Esophagus muscularis mucosa (tissue), 4 donors: ENCODE measurements at regions not wholly inside any gene's neighbourhood (a gene's known extent, or its start where the extent isn't known, plus 50 kb on each side); places are given as distances from the start of the nearest gene placed in this dataset.
"Not testable (repeated sequence)": the region's sequence is repeated elsewhere in the genome, so short reads cannot be mapped to it uniquely, and the experiment has no call there.

Experiments used
- DNase-seq: peaks from one replicate; pipeline ENCODE4 v3.0.0-alpha.2; 2017; ENCODE audit errors: extremely low spot score
- H3K27ac ChIP-seq, 4 donors: fragments of 200-600 bp; sonication (generic); replicated peaks in 1 of 4; 1 replicate in 3 of 4; 2 replicates in 1 of 4; pipeline ENCODE4 v1.5.1; 2016 to 2019; ENCODE audit warnings: mild to moderate bottlenecking in 1 of 4
- H3K27me3 ChIP-seq, 4 donors: fragments of 200-600 bp; sonication (generic); one replicate each; pipeline versions ENCODE4 v1.5.1 to v1.6.0; 2016 to 2019
- H3K36me3 ChIP-seq, 4 donors: fragments of 200-600 bp; sonication (generic); one replicate each; pipeline ENCODE4 v1.5.1; 2016 to 2019
- H3K4me1 ChIP-seq, 4 donors: fragments of 200-600 bp; sonication (generic); one replicate each; pipeline ENCODE4 v1.5.1; 2016 to 2019
- H3K4me3 ChIP-seq, 4 donors: fragments of 200-600 bp; sonication (generic); 1 replicate in 2 of 4; 2 replicates in 2 of 4; pipeline ENCODE4 v1.5.1; 2016 to 2019; ENCODE audit warnings: mild to moderate bottlenecking in 4 of 4, moderate library complexity in 1 of 4
- H3K9me3 ChIP-seq, 4 donors: fragments of 200-600 bp; sonication (generic); 1 replicate in 3 of 4; 2 replicates in 1 of 4; pipeline ENCODE4 v1.5.1; 2016 to 2019
- CTCF ChIP-seq, 3 experiments: fragments of 200-600 bp in 2 of 3; fragments of 450-650 bp in 1 of 3; sonication (generic) in 2 of 3; IDR thresholded peaks; one replicate each; pipeline ENCODE4 v1.5.1; 2017 to 2019; ENCODE audit warnings: antibody characterized with exemption in 3 of 3, mild to moderate bottlenecking in 2 of 3, moderate library complexity in 1 of 3
- EP300 ChIP-seq: sonication (generic); formaldehyde crosslinking; IDR thresholded peaks from one replicate; pipeline ENCODE4 v1.6.1; 2017; ENCODE audit warnings: antibody characterized with exemption
- POLR2A ChIP-seq: fragments of 450-650 bp; IDR thresholded peaks from one replicate; pipeline ENCODE4 v1.6.1; 2017; ENCODE audit warnings: antibody characterized with exemption, moderate library complexity, mild to moderate bottlenecking, low read depth
- POLR2AphosphoS5 ChIP-seq, 2 donors: sonication (generic); formaldehyde crosslinking; IDR thresholded peaks; one replicate each; pipeline ENCODE4 v1.6.1; 2017; ENCODE audit warnings: antibody characterized with exemption in 2 of 2
- WGBS: methylation state at CpG from one replicate; pipeline ENCODE4 v1.1.5; 2018; 5-methylcytosine and 5-hydroxymethylcytosine counted together
- intact Hi-C: fragments of 100-400 bp; cut with DNase I; formaldehyde crosslinking; loops from one replicate; pipeline ENCODE4 v1.15.1; 2023

GRCh38 chr21:35441868-35442582 lies 392.9 kb upstream of the RUNX1 start:
- TF ChIP-seq CTCF (IDR thresholded peaks at IDR 0.05) (no peak), POLR2A (no peak), POLR2AphosphoS5 (IDR thresholded peaks at IDR 0.05) (no peak), EP300 (no peak)
- intact Hi-C loops: no loop called here
- no peak overlapping the region for H3K4me3 ChIP-seq
- no peaks in the 10 kb centered on the region for H3K9me3 ChIP-seq
- WGBS: 98% methylated on average over 4 of the region's 4 CpGs
- no peak overlapping the region for H3K27ac ChIP-seq
- peaks cover 0 to 12% (median 2%) of the 10 kb centered on the region in 4 donors for H3K27me3 ChIP-seq
- peaks cover 0 to 6% (median 0%) of the 10 kb centered on the region in 4 donors for H3K4me1 ChIP-seq
- H3K36me3 ChIP-seq: no peaks in the 10 kb centered on the region
- no peak for DNase-seq

GRCh38 chr21:35438643-35439404 lies 389.7 kb upstream of the RUNX1 start:
- no peak overlapping the region for H3K4me3 ChIP-seq
- 49% methylated on average over 5 of the region's 6 CpGs for WGBS
- intact Hi-C loops: no loop called here
- H3K27ac ChIP-seq: no peak overlapping the region
- TF ChIP-seq POLR2A (no peak), EP300 (no peak), CTCF (IDR thresholded peaks at IDR 0.05) (no peak)
- H3K9me3 ChIP-seq: peaks cover 0 to 16% (median 11%) of the 10 kb centered on the region in 4 donors
- H3K4me1 ChIP-seq: peaks cover 0 to 6% (median 0%) of the 10 kb centered on the region in 4 donors
- H3K36me3 ChIP-seq: no peaks in the 10 kb centered on the region
- DNase-seq: no peak
- peaks cover 0 to 16% (median 2%) of the 10 kb centered on the region in 4 donors for H3K27me3 ChIP-seq

GRCh38 chr21:35437941-35438340 lies 388.8 kb upstream of the RUNX1 start:
- intact Hi-C loops: no loop called here

GRCh38 chr21:35436899-35437298 lies 387.8 kb upstream of the RUNX1 start:
- Histone ChIP-seq H3K36me3 (no peaks in the 10 kb centered on the region), H3K27me3 (peaks cover 0 to 16% (median 2%) of the 10 kb centered on the region in 4 donors), H3K27ac (no peak overlapping the region), H3K4me1 (peaks cover 0 to 6% (median 0%) of the 10 kb centered on the region in 4 donors), H3K9me3 (peaks cover 0 to 34% (median 27%) of the 10 kb centered on the region in 4 donors), H3K4me3 (no peak overlapping the region)
- intact Hi-C loops: no loop called here
- no peak for DNase-seq
- no peak for TF ChIP-seq EP300
- 89% methylated on average over 1 of the region's 1 CpG for WGBS

More at GRCh38 chr21:35437941-35438340, 388.8 kb upstream of the RUNX1 start:
- H3K27ac ChIP-seq: no peak overlapping the region
- DNase-seq: no peak
- peaks cover 0 to 6% (median 0%) of the 10 kb centered on the region in 4 donors for H3K4me1 ChIP-seq
- peaks cover 0 to 16% (median 2%) of the 10 kb centered on the region in 4 donors for H3K27me3 ChIP-seq
- no peaks in the 10 kb centered on the region for H3K36me3 ChIP-seq
- TF ChIP-seq EP300 (no peak), CTCF (IDR thresholded peaks at IDR 0.05) (no peak), POLR2A (no peak), POLR2AphosphoS5 (IDR thresholded peaks at IDR 0.05) (no peak)
- no peak overlapping the region for H3K4me3 ChIP-seq
- H3K9me3 ChIP-seq: peaks cover 0 to 23% (median 18%) of the 10 kb centered on the region in 4 donors

- H3K4me3 ChIP-seq, H3K36me3 ChIP-seq, DNase-seq, intact Hi-C loops, H3K27ac ChIP-seq: not testable (repeated sequence)
- Histone ChIP-seq H3K27me3 (peaks cover 0 to 13% (median 2%) of the 10 kb centered on the region in 4 donors), H3K4me1 (peaks cover 0 to 13% (median 4%) of the 10 kb centered on the region in 4 donors), H3K9me3 (peaks cover 0 to 41% (median 34%) of the 10 kb centered on the region in 4 donors)
- 94% methylated on average over 4 of the region's 5 CpGs for WGBS
Observed at GRCh38 chr21:35432601-35433000, 383.5 kb upstream of the RUNX1 start.
